AG08395 (cell line): ENCODE measurements at regions not wholly inside any gene's neighbourhood (a gene's known extent, or its start where the extent isn't known, plus 50 kb on each side); places are given as distances from the start of the nearest gene placed in this dataset.

Source experiments
- DNase-seq: peaks from one replicate; pipeline ENCODE4 v3.0.0; 2012; ENCODE audit warnings: mixed read lengths, low spot score

- DNase-seq, result no peak
These were observed 73.1 kb upstream of the KCNA4 start for GRCh38 chr11:30089921-30090320.

- DNase-seq, result no peak
These were observed 74.4 kb upstream of the KCNA4 start for GRCh38 chr11:30091246-30091645.

GRCh38 chr11:30091737-30092136, 74.9 kb upstream of the KCNA4 start:
- DNase-seq, result no peak

GRCh38 chr11:30092518-30092917, 75.7 kb upstream of the KCNA4 start:
- no peak for DNase-seq

GRCh38 chr11:30100495-30100894, 83.7 kb upstream of the KCNA4 start:
- DNase-seq, result no peak

- no peak for DNase-seq
These were observed 89.7 kb upstream of the KCNA4 start for GRCh38 chr11:30106222-30107181.

GRCh38 chr11:30107899-30108298, 91.1 kb upstream of the KCNA4 start:
- peak; percentile 54 for DNase-seq

GRCh38 chr11:30109774-30110173, 92.9 kb upstream of the KCNA4 start:
- DNase-seq, result no peak

- no peak for DNase-seq
These were observed 93.9 kb upstream of the KCNA4 start for GRCh38 chr11:30110691-30111090.

GRCh38 chr11:30111786-30112185, 95.0 kb upstream of the KCNA4 start:
- DNase-seq, result no peak

GRCh38 chr11:30113326-30113898, 96.6 kb upstream of the KCNA4 start:
- DNase-seq, result no peak

- DNase-seq, result no peak
These were observed 99.7 kb upstream of the KCNA4 start for GRCh38 chr11:30116512-30116911.

- no peak for DNase-seq
These were observed 103.3 kb upstream of the KCNA4 start for GRCh38 chr11:30120045-30120589.

GRCh38 chr11:30125456-30125855, 105.4 kb upstream of the FSHB start:
- peak; percentile 13 for DNase-seq

GRCh38 chr11:30128269-30128932, 102.4 kb upstream of the FSHB start:
- peak; percentile 70 for DNase-seq

GRCh38 chr11:30131535-30131934, 99.3 kb upstream of the FSHB start:
- peak; percentile 10 for DNase-seq

GRCh38 chr11:30133281-30133680, 97.5 kb upstream of the FSHB start:
- DNase-seq, result no peak

- peak; percentile 58 for DNase-seq
These were observed 87.6 kb upstream of the FSHB start for GRCh38 chr11:30143098-30143705.

- DNase-seq, result no peak
These were observed 83.5 kb upstream of the FSHB start for GRCh38 chr11:30147293-30147692.

- DNase-seq, result no peak
These were observed 80.8 kb upstream of the FSHB start for GRCh38 chr11:30149998-30150397.

GRCh38 chr11:30150425-30150824, 80.4 kb upstream of the FSHB start:
- no peak for DNase-seq

GRCh38 chr11:30153008-30153407, 77.8 kb upstream of the FSHB start:
- DNase-seq, result no peak
